ENCODE measurements at regions not wholly inside any gene's neighbourhood (a gene's known extent, or its start where the extent isn't known, plus 50 kb on each side); places are given as distances from the start of the nearest gene placed in this dataset.
"Not testable (repeated sequence)": the region's sequence is repeated elsewhere in the genome, so short reads cannot be mapped to it uniquely, and the experiment has no call there.

- DNase-seq, result no peak
Observed at GRCh38 chr17:74126179-74126900, 77.1 kb upstream of the RPL38 start.

DNA sequence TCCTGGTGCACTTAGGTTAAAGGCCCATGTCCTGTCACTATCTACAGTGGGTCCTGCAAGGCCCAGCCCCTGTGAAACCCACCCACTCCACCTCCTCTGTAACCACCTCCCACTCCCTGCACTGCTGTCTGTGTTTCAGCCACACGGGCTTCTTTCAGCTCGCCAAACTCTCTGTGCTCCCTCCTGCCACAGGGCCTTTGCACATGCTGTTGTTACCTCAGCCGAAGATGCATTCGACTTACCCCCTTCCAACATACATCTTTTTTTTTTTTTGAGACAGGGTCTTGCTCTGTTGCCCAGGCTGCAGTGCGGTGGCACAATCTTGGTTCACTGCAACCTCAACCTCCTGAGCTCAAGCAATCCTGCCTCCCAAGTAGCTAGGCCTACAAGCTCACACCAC lies 76.5 kb upstream of the RPL38 start:
- DNase-seq, result no peak

DNA sequence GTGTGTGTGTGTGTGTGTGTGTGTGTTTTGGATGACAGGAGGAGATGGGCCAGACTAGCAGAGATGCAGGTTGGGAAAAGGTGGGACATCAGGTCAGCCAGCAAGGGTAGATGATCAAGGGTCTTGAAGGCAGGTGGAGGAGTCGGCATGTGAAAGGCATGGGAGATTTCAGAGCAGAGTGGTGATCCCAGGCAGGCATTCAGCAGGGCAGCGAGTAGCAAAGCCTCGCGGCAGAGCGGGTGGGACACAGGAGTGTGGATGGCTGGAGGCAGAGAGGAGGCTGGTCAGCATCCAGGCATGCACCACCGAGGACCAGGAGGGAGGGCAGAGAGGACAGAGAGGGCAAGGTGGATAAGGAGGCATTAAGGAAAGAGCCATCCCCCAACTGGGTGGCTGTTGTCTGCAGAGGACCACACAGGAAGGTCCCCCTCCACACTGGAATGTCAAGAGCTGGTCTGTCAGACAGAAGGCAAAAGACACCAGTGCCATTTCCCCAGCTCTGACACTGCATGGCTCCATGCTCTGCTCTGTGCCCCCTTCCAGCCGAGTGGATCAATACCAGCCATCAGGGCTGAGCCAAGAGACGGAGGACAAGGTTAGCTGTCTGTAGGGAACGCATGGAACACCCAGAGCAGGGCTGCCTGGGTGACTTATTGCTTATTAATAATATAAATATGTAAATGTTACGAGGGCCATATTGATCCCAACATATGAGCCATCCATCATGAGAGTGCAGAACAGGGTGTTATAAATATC lies 74.8 kb upstream of the RPL38 start:
- DNase-seq, result no peak

DNA sequence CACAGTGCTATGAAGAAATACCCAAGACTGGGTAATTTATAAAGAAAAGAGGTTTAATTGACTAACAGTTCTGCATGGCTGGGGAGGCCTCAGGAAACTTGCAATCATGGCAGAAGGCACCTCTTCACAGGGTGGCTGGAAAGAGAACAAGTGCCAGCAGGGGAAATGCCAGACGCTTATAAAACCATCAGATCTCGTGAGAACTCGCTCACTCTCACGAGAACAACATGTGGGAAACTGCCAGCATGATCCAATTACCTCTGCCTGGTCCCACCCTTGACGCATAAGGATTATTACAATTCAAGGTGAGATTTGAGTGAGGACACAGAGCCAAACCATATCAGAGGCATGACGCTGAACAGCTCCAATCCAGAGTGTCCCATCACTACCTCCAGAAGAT lies 73.7 kb upstream of the RPL38 start:
- not testable (repeated sequence) for DNase-seq

DNA sequence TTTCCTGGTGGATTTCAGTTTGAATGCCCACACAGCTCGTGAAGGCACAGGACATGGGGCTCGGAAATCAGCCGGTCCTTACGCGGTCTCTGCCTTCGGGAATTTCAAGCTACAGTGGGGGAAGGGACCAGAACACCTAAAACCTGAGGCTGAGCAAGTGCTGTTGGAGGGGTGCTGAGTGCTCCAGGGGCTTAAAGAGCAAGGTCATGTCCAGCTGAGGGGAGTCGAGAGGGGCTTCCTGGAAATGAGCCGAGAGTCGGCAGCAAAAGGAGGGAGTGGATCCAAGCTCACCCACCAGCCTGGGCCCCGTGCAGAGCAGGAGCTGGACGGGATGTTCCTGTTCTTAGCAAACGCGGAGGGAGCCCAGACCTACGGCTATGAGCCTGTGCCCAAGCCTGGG lies 73.2 kb upstream of the RPL38 start:
- DNase-seq, result no peak

GRCh38 chr17:74130841-74131240 lies 72.6 kb upstream of the RPL38 start:
- no peak for DNase-seq

DNA sequence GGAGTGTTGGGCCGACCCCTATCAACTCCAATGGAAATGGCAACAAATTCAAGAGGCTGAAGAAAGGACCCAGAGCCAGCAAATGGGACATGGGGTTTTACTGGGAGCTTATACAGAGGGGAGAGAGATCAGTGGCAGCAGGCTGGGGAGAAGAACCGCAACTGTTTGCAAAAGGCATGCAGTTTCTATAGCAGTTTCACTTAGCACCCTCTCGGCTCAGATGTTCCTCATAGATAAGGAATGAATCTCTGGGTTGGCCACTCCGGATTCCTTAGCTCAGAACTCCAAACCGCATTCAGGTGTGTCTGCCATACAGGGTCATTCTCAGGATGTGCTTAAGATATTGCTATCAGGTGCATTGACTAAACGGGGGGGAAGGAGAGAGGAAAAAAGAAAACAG lies 71.1 kb upstream of the RPL38 start:
- no peak for DNase-seq

DNA sequence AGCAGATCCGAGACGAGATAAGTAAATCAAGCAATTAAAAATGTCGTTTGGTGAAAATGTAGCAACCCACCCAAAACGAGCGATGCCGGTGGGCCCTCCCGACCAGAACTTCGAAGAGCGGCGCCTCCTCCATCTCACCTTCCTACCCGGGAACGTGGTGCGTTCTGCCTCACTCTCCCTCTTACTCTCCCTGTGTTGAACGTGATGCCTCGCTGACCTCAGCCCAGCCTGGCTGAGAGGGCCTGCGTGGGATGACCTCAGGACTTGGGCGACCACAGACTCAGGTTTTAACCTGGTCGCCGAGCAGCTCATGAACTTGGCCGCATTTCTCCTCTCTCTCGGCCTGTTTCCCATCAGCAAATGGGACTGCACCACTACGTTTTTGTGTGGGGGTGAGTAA lies 69.7 kb upstream of the RPL38 start:
- DNase-seq, result no peak

GRCh38 chr17:74134234-74134633 lies 69.2 kb upstream of the RPL38 start:
- DNase-seq, result not testable (repeated sequence)

- no peak for DNase-seq
Observed at GRCh38 chr17:74134991-74135390, 68.5 kb upstream of the RPL38 start.

DNA sequence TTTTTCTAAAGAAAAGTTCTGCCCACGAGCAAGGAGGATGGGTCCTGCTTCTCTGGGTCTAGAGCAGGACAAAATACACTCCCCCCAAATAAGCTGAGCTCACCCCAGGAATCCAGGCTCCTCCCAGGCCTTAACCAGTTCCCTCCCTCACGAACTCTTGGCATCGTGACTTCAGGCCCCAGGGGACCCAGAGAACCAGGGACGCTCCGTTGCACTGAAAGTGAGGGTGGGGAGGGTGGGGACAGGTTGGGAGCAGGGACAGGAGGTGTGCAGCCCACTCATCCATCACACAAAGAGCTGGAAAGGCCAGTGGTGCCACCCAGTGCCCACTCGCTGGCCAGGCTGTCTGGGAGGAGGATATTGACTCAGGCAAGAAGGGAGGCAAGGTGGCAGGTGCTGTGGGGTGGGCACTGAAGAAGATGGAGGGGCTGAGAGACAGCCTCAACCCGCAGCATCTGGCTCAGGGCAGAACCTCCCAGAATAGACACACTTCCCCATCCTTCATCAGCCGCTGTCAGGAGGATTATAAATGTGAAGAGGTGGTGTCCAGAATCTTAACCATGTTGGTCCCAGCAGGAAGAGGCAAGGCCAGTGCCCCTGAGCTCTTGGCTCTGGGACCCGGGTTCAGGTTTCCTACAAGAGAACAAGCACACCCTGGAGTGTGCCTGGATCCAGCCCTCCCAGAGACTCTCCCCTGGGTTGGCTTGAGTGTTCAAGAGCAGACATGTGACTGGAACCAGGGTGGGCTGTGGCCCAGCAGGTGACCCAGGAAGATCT lies 67.9 kb upstream of the RPL38 start:
- no peak for DNase-seq

GRCh38 chr17:74137416-74137815 lies 66.1 kb upstream of the RPL38 start:
- no peak for DNase-seq

DNA sequence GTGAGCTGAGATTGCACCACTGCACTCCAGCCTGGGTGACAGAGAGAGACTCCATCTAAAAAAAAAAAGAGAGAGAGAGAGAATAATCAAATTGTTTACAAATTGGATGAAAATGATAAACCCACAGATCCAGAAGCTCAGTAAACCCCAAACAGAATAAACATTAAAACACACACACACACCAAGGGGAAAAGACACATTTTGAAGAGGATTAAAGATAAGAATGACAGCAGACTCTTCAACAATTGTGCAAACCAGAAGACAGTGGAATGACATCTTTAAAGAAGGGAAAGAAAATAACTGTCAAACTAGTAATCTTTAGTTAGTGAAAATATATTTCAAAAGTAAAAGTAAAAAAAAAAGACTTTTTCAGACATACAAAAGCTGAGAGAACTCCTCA lies 64.4 kb upstream of the RPL38 start:
- DNase-seq, result no peak

GRCh38 chr17:74140282-74140681 lies 63.2 kb upstream of the RPL38 start:
- DNase-seq, result no peak

- DNase-seq, result no peak
Observed at GRCh38 chr17:74141612-74142011, 61.9 kb upstream of the RPL38 start.

- not testable (repeated sequence) for DNase-seq
Observed at GRCh38 chr17:74143318-74143717, 60.2 kb upstream of the RPL38 start.

DNA sequence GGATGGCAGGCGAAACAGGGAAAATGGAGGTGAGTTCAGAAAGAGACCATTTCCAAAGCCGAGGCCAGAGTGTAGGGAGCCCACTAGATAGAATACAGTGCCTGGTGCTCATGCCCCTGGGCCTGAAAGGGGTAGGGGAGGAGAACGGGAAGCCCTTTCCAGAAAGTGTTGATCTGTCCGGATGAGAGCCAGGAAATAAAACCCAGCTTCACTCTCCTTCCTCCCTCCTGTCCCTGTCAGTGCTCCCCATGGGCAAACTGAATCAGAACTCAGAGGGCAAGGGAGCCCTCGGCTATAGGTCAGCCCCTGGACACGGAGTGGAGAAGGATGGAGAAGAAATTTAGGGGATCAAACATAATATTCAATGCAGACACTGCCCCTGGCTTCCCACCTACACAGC lies 57.7 kb upstream of the RPL38 start:
- no peak for DNase-seq

DNA sequence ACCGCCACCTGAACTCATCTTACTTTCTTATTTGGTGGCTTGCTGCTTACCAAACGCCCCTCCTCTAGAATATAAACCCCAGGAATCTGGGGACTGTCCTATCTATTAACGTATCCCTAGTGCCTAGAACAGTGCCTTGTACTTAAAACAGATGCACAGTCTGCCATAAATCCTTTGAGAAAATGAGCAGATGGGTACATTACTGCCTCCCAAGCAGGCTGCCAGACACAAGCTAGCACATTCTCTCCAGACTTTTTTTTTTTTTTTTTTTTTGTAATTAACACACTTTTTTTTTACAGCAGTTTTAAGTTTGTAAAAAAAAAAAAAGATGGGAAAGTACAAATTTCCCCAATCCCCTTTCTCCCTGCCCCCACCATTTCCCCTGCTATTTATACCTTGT lies 57.3 kb upstream of the RPL38 start:
- DNase-seq, result no peak

GRCh38 chr17:74147056-74147835 lies 56.2 kb upstream of the RPL38 start:
- no peak for DNase-seq

- no peak for DNase-seq
Observed at GRCh38 chr17:74147966-74148365, 55.5 kb upstream of the RPL38 start.

- DNase-seq, result no peak
Observed at GRCh38 chr17:74148446-74148845, 55.0 kb upstream of the RPL38 start.

- DNase-seq, result no peak
Observed at GRCh38 chr17:74148901-74149596, 54.4 kb upstream of the RPL38 start.
